K562 (cell line): ENCODE measurements at regions not wholly inside any gene's neighbourhood (a gene's known extent, or its start where the extent isn't known, plus 50 kb on each side); places are given as distances from the start of the nearest gene placed in this dataset.

ENCODE experiments used
- CHD1 ChIP-seq: fragments of 200-600 bp; sonication (generic); IDR thresholded peaks from one replicate; pipeline ENCODE4 v1.6.1; 2012; ENCODE audit warnings: mild to moderate bottlenecking, moderate library complexity, low read length, inconsistent platforms
- GABPB1 ChIP-seq: sonication (generic); formaldehyde crosslinking; IDR thresholded peaks from 2 replicates; pipeline ENCODE4 v1.8.0; 2022; ENCODE audit warnings: mild to moderate bottlenecking, missing genetic modification reagents
- RFX5 ChIP-seq: IDR thresholded peaks from 2 replicates; pipeline ENCODE4 v1.6.1; 2011; ENCODE audit warnings: low read depth, mild to moderate bottlenecking, improper control_type of control experiment, low read length
- SRF ChIP-seq, 2 experiments: fragments of 250-450, 450-650 bp in 1 of 2; sonication (Bioruptor Pico) in 1 of 2; sonication (generic) in 1 of 2; formaldehyde crosslinking; IDR thresholded peaks; 2 replicates each; pipeline versions ENCODE4 v1.5.0 to v1.5.1; 2020 to 2022; ENCODE audit warnings: mild to moderate bottlenecking in 1 of 2, missing genetic modification reagents in 1 of 2
- TAF1 ChIP-seq: IDR thresholded peaks from 2 replicates; pipeline ENCODE4 v1.6.1; 2011; ENCODE audit warnings: mild to moderate bottlenecking, low read length, moderate library complexity; ENCODE audit not compliant: insufficient read depth, control insufficient read depth, severe bottlenecking; ENCODE audit errors: extremely low read depth
- ZBTB7A ChIP-seq: IDR thresholded peaks from 2 replicates; pipeline ENCODE4 v1.6.1; 2011; ENCODE audit warnings: low read depth, mild to moderate bottlenecking, low read length, moderate library complexity, borderline replicate concordance; ENCODE audit not compliant: control insufficient read depth
- ZNF384 ChIP-seq: IDR thresholded peaks from 2 replicates; pipeline ENCODE4 v1.6.1; 2012; ENCODE audit warnings: low read depth, low read length, improper control_type of control experiment

DNA sequence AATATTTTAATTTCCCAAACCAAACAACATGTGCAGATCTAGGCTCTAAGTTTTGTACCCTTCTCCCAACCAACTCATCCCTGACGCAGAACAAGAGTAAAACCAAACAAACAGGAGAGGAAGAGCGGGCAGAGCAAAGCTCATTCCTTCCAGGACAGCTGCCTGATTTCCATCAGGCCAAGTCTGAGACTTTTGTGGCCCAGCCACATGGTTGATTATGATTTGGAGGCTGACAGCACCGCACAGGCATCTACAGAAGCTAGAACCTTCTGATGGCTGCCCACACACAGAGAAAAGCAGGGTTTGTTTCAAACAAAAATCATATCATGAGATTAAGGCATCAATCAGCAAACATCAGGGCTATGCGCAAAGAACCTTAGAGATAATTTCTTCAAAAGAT lies 262.6 kb downstream of the TNS1 start:
- TF ChIP-seq CHD1 (no peak), RFX5 (no peak), TAF1 (no peak), GABPB1 (CRISPR knock-in tag) (no peak), ZNF384 (no peak), SRF (CRISPR knock-in tag; IDR thresholded peaks at IDR 0.05) (no peak), ZBTB7A (no peak)
